ENCODE measurements at regions not wholly inside any gene's neighbourhood (a gene's known extent, or its start where the extent isn't known, plus 50 kb on each side); places are given as distances from the start of the nearest gene placed in this dataset.

DNA sequence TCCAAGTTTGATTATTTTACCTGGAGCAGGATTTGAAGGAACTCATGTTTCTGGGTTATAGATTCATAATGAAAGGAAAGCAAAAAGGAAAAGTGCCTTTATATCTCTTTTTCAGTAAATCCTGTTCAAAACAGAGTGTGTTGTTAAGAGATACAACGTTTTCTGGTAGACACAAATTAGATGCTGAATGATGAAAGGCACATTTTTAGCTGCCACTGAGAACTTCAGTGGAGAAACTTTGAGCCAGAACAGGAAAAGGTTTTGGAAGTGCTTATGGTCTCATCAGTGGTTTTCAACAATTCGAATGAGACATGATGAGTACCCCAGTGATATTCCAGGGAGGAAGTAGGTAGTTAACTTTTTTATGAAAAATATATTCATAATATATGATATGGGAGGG, 338.0 kb upstream of the C1orf87 start:
- H3K27ac ChIP-seq (ENCODE audit: low read depth in 1 of 2, low read length in 2 of 2), result no peak overlapping the region
- H3K36me3 Mint-ChIP-seq (ENCODE audit: low read depth), result no peaks in the 10 kb centered on the region
- peaks cover 3% of the 10 kb centered on the region for H3K9me3 Mint-ChIP-seq
- no peak overlapping the region for H3K4me3 ChIP-seq (ENCODE audit: low read length)
- POLR2A ChIA-PET, result no interaction called here
- no peak overlapping the region for H3K27ac Mint-ChIP-seq
- no peaks in the 10 kb centered on the region for H3K9me3 ChIP-seq (ENCODE audit: control insufficient read depth in 1 of 2, insufficient read depth in 1 of 2, low read length in 2 of 2)
- H3K4me1 Mint-ChIP-seq (ENCODE audit: low read depth), result no peaks in the 10 kb centered on the region
- intact Hi-C loops (cut with DNase I, micrococcal nuclease), result no loop called here
- no peak overlapping the region for H3K4me3 Mint-ChIP-seq
- H3K27me3 ChIP-seq (ENCODE audit: control insufficient read depth in 1 of 2, insufficient read depth in 2 of 2, low read length in 2 of 2), result no peaks in the 10 kb centered on the region
- H3K27me3 Mint-ChIP-seq, result no peaks in the 10 kb centered on the region
- TF ChIP-seq, protein P1, sequence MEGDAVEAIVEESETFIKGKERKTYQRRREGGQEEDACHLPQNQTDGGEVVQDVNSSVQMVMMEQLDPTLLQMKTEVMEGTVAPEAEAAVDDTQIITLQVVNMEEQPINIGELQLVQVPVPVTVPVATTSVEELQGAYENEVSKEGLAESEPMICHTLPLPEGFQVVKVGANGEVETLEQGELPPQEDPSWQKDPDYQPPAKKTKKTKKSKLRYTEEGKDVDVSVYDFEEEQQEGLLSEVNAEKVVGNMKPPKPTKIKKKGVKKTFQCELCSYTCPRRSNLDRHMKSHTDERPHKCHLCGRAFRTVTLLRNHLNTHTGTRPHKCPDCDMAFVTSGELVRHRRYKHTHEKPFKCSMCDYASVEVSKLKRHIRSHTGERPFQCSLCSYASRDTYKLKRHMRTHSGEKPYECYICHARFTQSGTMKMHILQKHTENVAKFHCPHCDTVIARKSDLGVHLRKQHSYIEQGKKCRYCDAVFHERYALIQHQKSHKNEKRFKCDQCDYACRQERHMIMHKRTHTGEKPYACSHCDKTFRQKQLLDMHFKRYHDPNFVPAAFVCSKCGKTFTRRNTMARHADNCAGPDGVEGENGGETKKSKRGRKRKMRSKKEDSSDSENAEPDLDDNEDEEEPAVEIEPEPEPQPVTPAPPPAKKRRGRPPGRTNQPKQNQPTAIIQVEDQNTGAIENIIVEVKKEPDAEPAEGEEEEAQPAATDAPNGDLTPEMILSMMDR (IDR thresholded peaks at IDR 0.05), result no peak
- CTCF ChIA-PET, result no interaction called here
- DNase-seq (no peak), ATAC-seq (ENCODE audit: poor library complexity) (no peak)
- H3K4me1 ChIP-seq (ENCODE audit: insufficient read depth, low read length), result no peaks in the 10 kb centered on the region
- no peaks in the 10 kb centered on the region for H3K36me3 ChIP-seq (ENCODE audit: insufficient read depth, low read length)

DNA sequence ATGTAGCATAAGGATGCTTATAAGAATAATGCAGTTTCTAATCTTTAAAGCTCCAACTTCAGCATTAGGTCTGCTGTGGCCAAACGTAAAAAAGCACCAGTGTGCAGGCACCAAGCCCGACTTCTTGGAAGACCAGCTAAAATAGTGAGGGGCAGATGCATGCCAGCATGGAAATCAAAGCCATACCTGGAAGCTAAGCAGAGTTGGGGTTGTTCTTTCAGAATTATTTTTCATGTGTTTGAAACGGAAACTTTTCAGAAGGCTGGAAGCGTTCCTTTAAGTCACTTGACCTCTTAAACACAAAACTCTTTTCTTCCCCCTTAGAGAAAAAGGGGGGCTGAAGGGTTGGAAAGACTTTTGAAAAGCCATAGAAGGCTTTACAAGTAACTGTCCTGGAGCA, 329.2 kb upstream of the C1orf87 start:
- DNase-seq (no peak), ATAC-seq (ENCODE audit: poor library complexity) (no peak)
- H3K4me1 ChIP-seq (ENCODE audit: insufficient read depth, low read length), result no peaks in the 10 kb centered on the region
- no peaks in the 10 kb centered on the region for H3K9me3 Mint-ChIP-seq
- H3K27me3 ChIP-seq (ENCODE audit: control insufficient read depth in 1 of 2, insufficient read depth in 2 of 2, low read length in 2 of 2), result no peaks in the 10 kb centered on the region
- intact Hi-C loops (cut with DNase I, micrococcal nuclease), result no loop called here
- ChIA-PET POLR2A (no interaction called here), CTCF (no interaction called here)
- no peaks in the 10 kb centered on the region for H3K9me3 ChIP-seq (ENCODE audit: control insufficient read depth in 1 of 2, insufficient read depth in 1 of 2, low read length in 2 of 2)
- H3K4me3 Mint-ChIP-seq, result no peak overlapping the region
- H3K27ac Mint-ChIP-seq, result no peak overlapping the region
- H3K27me3 Mint-ChIP-seq, result no peaks in the 10 kb centered on the region
- no peaks in the 10 kb centered on the region for H3K36me3 ChIP-seq (ENCODE audit: insufficient read depth, low read length)
- H3K27ac ChIP-seq (ENCODE audit: low read depth in 1 of 2, low read length in 2 of 2), result no peak overlapping the region
- H3K4me3 ChIP-seq (ENCODE audit: low read length), result no peak overlapping the region
- TF ChIP-seq, protein P1 (IDR thresholded peaks at IDR 0.05), result no peak
- H3K4me1 Mint-ChIP-seq (ENCODE audit: low read depth), result no peaks in the 10 kb centered on the region
- H3K36me3 Mint-ChIP-seq (ENCODE audit: low read depth), result no peaks in the 10 kb centered on the region

DNA sequence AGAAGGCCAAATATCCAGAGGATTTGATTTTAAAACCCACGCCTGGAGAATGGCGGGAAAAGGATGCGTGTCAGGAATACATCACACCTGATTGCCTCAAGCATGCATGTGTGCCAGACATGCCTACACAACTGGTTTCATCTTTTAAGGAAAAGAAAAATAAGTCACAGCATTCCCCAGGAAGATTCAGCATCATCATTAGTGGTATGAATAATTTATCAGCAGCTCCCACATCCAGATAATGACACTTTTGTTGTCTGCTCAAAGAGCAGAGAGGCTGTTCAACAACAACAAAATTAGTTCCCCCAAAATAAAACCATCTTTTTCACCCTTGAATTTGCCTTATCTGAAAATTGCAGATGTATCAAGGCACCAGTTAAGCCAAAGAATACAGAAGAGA, 328.6 kb upstream of the C1orf87 start:
- Mint-ChIP-seq H3K36me3 (ENCODE audit: low read depth) (no peaks in the 10 kb centered on the region), H3K4me3 (no peak overlapping the region), H3K27ac (no peak overlapping the region), H3K9me3 (no peaks in the 10 kb centered on the region), H3K4me1 (ENCODE audit: low read depth) (no peaks in the 10 kb centered on the region), H3K27me3 (no peaks in the 10 kb centered on the region)
- intact Hi-C loops (cut with DNase I, micrococcal nuclease), result no loop called here
- ATAC-seq (ENCODE audit: poor library complexity) (no peak), DNase-seq (no peak)
- Histone ChIP-seq H3K27me3 (ENCODE audit: control insufficient read depth in 1 of 2, insufficient read depth in 2 of 2, low read length in 2 of 2) (no peaks in the 10 kb centered on the region), H3K4me1 (ENCODE audit: insufficient read depth, low read length) (no peaks in the 10 kb centered on the region), H3K9me3 (ENCODE audit: control insufficient read depth in 1 of 2, insufficient read depth in 1 of 2, low read length in 2 of 2) (no peaks in the 10 kb centered on the region), H3K36me3 (ENCODE audit: insufficient read depth, low read length) (no peaks in the 10 kb centered on the region), H3K27ac (ENCODE audit: low read depth in 1 of 2, low read length in 2 of 2) (no peak overlapping the region), H3K4me3 (ENCODE audit: low read length) (no peak overlapping the region)
- ChIA-PET POLR2A (no interaction called here), CTCF (no interaction called here)
- TF ChIP-seq, protein P1 (IDR thresholded peaks at IDR 0.05), result no peak

Measured in CD4-positive, alpha-beta T cell (primary cell).